Vagina (tissue), 2 donors: ENCODE measurements at regions not wholly inside any gene's neighbourhood (a gene's known extent, or its start where the extent isn't known, plus 50 kb on each side); places are given as distances from the start of the nearest gene placed in this dataset.

Experiments
- POLR2A ChIP-seq, 2 donors: fragments of 450-650 bp; IDR thresholded peaks; one replicate each; pipeline ENCODE4 v1.6.1; 2017; ENCODE audit warnings: antibody characterized with exemption in 2 of 2, mild to moderate bottlenecking in 2 of 2, moderate library complexity in 2 of 2
- POLR2AphosphoS5 ChIP-seq, 2 donors: sonication (generic); formaldehyde crosslinking; IDR thresholded peaks; one replicate each; pipeline ENCODE4 v1.9.0; 2017; ENCODE audit warnings: antibody characterized with exemption in 2 of 2, mild to moderate bottlenecking in 2 of 2, low read depth in 1 of 2; ENCODE audit not compliant: insufficient read depth in 1 of 2
- TF ChIP-seq, protein P1 (sequence below), 3 experiments: fragments of 450-650 bp in 2 of 3; fragments of 200-600 bp in 1 of 3; sonication (generic) in 1 of 3; IDR thresholded peaks; one replicate each; pipeline ENCODE4 v1.5.1; 2017 to 2019; ENCODE audit warnings: antibody characterized with exemption in 3 of 3, mild to moderate bottlenecking in 2 of 3, moderate library complexity in 2 of 3

DNA sequence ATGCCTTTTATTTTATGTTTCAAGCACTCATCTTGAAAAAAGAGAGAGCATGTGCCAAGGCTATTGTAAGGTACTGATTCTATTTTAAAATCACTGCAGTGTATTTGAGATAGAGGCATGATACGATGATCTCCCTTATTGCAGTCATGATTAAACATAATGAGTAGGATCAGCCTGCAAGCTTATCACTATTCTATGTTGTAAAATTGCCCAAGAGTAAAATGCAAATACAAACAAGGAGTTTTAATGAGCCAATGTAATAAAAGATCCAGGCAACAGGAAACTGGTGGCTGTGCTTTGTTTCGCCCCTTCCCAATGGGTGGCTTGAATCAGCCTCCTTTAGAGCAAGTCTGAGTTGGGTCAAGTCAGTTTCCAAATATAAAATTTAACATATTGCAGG lies 116.4 kb upstream of the RBMS1 start:
- TF ChIP-seq, protein P1, sequence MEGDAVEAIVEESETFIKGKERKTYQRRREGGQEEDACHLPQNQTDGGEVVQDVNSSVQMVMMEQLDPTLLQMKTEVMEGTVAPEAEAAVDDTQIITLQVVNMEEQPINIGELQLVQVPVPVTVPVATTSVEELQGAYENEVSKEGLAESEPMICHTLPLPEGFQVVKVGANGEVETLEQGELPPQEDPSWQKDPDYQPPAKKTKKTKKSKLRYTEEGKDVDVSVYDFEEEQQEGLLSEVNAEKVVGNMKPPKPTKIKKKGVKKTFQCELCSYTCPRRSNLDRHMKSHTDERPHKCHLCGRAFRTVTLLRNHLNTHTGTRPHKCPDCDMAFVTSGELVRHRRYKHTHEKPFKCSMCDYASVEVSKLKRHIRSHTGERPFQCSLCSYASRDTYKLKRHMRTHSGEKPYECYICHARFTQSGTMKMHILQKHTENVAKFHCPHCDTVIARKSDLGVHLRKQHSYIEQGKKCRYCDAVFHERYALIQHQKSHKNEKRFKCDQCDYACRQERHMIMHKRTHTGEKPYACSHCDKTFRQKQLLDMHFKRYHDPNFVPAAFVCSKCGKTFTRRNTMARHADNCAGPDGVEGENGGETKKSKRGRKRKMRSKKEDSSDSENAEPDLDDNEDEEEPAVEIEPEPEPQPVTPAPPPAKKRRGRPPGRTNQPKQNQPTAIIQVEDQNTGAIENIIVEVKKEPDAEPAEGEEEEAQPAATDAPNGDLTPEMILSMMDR (IDR thresholded peaks at IDR 0.05), result no peak
- TF ChIP-seq POLR2A (IDR thresholded peaks at IDR 0.05) (no peak), POLR2AphosphoS5 (IDR thresholded peaks at IDR 0.05; ENCODE audit: insufficient read depth in 1 of 2, low read depth in 1 of 2) (no peak)
